Ovary (tissue), 3 donors: ENCODE measurements at regions not wholly inside any gene's neighbourhood (a gene's known extent, or its start where the extent isn't known, plus 50 kb on each side); places are given as distances from the start of the nearest gene placed in this dataset.

ENCODE experiments used
- CTCF ChIP-seq, 3 donors: fragments of 450-650 bp in 2 of 3; fragments of 200-600 bp in 1 of 3; IDR thresholded peaks; one replicate each; pipeline versions ENCODE4 v1.5.1 to v1.8.0; 2016 to 2022; ENCODE audit warnings: antibody characterized with exemption in 3 of 3, mild to moderate bottlenecking in 1 of 3
- EP300 ChIP-seq: sonication (generic); formaldehyde crosslinking; IDR thresholded peaks from one replicate; pipeline ENCODE4 v1.6.1; 2017; ENCODE audit warnings: antibody characterized with exemption
- POLR2A ChIP-seq: fragments of 450-650 bp; IDR thresholded peaks from one replicate; pipeline ENCODE4 v1.6.1; 2017; ENCODE audit warnings: antibody characterized with exemption, mild to moderate bottlenecking, moderate library complexity
- donor health status: DM: no; HTN: no; CAD: no.

- no peak for TF ChIP-seq CTCF (IDR thresholded peaks at IDR 0.05)
- TF ChIP-seq POLR2A, result no peak
- TF ChIP-seq EP300, result no peak
These were observed 841.9 kb downstream of the OTOL1 start for GRCh38 chr3:162338514-162338913.
